Left kidney (tissue), 1 donor: ENCODE measurements at regions not wholly inside any gene's neighbourhood (a gene's known extent, or its start where the extent isn't known, plus 50 kb on each side); places are given as distances from the start of the nearest gene placed in this dataset.

Experiments used
- DNase-seq: peaks from one replicate; pipeline ENCODE4 v3.0.0-alpha.2; 2013

GRCh38 chr16:49023050-49023449 is 258.6 kb downstream of the CBLN1 start:
- no peak for DNase-seq

- no peak for DNase-seq
Measured at GRCh38 chr16:49022351-49022963, 259.2 kb downstream of the CBLN1 start.

DNA sequence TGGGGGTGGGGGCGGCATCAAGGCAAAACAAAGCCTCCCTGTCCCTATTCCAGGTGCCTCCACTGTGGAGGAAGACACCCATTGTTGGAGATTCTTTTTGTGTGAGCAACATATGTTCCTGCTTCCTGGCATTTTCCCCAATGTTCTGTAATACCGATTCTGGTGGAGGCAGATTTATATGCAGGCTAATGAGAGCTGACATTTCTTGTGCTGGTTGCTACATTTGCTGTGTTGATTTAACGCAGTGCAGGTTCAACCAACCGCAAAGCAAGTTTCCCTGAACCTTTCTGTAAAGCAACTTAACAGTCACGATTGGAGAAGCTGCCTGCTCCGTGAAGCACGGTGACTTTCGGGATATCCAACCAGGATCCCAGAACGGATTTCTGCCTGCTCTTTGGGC is 260.5 kb downstream of the CBLN1 start:
- DNase-seq, result no peak

GRCh38 chr16:49020436-49020835 is 261.2 kb downstream of the CBLN1 start:
- DNase-seq, result no peak

DNA sequence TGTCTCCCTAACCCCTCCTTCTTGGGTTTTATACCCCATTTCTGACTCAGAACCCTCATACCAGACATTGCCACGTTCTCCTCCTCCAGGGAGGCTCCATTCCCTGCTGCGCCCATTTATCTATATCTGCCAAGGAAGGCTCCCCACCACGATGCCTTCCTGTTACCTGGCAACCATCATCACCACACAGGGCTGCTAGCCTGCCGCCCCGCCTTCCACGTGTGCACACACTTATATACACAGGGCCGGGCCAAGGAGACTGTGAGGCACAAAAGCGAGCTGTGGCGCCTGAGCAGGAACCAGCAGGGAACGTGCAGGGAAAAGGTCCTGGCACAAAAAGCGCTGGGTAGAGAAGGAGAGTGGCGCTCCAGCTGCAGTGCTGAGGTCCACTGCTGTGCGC is 261.8 kb downstream of the CBLN1 start:
- no peak for DNase-seq

GRCh38 chr16:49019081-49019633 is 262.5 kb downstream of the CBLN1 start:
- DNase-seq, result peak; percentile 79

GRCh38 chr16:49018259-49018931 is 263.2 kb downstream of the CBLN1 start:
- no peak for DNase-seq

- no peak for DNase-seq
Measured at GRCh38 chr16:49017501-49017900, 264.1 kb downstream of the CBLN1 start.

DNA sequence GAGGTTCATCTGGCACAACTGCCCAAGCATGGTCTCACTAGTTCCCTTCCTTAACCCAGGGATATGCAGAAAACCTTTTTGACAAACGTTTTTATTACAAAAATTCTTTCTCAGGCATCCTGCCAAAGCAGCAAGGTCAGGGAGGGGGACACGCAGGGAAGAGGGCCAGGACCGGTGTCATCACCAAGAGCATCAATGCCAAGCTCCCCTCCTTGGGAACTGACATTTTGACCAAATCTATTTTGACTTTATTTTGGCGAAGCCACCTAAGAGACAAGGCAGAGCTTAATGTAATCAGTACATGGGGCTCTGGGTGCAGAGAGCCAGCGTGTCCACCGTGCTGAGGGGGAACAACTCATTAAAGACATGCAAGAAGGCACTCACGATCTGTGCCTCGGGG is 265.2 kb downstream of the CBLN1 start:
- no peak for DNase-seq

GRCh38 chr16:49015225-49015592 is 266.4 kb downstream of the CBLN1 start:
- DNase-seq, result no peak

- no peak for DNase-seq
Measured at GRCh38 chr16:49014277-49015224, 267.1 kb downstream of the CBLN1 start.

DNA sequence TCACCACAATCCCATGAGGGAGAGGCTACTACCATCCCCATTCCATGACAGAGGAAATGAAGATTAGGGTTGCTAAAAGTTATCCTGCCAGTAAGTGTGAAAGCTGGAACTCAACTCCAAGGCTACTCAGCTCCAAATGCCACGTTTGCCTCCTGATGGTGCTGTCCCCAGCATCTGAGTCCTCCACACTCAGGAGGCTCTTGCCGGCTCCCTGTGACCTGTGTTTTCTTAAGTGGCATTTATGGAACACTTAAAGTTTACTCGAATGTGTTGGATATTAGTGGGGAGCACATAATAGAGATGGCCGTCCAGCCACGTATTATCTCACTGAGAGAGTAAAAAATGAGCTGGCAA is 267.9 kb downstream of the CBLN1 start:
- no peak for DNase-seq

DNA sequence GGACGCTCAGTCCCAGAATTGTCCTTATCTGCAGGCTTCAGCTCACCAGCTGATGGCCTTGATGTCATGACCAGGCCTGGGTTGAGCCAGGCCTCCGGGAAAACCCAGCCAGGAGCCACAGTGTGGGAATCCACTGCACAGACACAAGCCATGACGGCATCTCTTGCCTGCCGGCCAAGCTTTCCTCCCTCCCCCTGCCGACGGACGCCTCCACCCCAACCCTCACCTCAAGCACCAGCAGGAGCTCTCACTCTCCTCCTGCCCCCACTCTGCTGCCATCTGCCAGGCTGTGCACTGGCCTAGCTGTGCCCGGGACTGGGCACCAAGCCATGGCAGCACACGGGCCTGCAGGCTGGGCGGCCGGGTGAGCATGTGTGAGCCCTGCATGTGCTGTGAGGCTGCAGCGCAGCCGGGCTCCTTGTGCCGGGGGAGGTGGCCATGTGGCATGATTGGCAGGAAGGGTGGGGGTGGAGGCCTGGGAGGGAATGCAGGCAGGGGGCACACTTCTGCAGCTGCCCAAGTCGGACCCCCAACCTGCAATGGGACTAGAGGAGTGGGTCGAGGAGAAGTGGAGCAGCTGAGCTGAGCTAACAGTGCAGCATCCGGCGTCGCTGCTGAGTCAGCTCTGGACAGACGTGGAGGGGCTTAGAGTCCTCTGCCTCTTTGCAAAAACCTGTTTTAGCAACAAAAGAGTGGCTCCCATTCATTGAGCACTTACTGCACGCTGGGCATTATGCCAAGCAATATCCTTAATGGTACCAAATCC is 268.5 kb downstream of the CBLN1 start:
- no peak for DNase-seq

DNA sequence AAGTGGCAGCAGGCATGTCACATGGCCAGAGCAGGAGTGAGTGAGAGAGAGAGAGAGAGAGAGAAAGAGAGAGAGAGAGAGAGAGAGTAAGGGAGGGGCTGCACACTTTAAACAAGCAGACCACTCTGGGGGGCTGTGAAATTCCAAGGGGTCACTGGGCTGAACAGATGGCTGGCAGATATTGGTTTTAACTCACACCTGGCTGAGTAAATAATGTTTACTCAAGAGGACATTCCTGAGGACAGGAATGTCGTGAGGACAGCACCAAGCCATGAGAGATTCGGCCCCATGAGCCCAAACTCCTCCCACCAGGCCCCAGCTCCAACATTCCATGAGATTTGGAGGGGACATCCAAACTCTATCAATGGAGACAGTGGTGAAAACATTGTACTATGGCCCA is 269.7 kb downstream of the CBLN1 start:
- DNase-seq, result no peak

- no peak for DNase-seq
Measured at GRCh38 chr16:49010879-49011278, 270.8 kb downstream of the CBLN1 start.

DNA sequence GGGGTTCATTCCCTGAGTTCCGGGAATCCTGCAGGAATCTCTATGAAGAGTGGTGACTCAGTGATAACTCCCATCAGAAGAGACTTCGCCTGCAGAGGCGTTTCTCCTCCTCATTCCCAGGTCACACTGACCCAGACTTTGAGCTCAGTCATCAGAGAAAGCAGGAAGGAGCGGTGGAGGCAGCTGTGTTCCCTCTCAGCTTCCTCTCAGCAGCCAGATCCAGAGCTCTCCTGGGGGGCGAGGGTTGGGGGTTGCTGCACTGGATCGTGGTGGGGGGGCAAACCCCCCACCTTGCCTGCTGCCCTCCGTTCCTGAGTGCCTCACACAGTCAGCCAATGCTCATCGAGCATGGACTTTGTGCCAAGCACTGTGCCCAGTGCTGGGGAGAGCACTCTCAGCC is 271.2 kb downstream of the CBLN1 start:
- no peak for DNase-seq

DNA sequence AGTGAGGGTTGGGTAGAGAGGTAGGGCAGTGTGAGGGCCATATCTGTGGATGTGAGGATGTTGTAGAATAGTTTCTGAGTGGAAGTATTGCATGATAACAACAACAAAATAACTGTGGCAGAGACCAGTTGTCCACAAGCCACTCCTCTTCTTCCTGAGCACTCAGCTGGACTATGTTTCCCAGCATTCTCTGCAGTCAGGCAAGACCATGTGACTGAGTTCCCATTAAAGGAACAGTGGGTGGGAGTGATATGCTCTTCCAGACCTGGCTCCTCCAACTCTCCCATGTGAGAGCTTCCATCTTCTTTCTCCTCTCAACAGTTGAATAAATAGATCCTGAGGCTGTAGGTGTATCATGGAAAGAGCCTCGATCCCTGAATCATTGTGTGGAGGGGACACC is 272.4 kb downstream of the CBLN1 start:
- DNase-seq, result no peak

DNA sequence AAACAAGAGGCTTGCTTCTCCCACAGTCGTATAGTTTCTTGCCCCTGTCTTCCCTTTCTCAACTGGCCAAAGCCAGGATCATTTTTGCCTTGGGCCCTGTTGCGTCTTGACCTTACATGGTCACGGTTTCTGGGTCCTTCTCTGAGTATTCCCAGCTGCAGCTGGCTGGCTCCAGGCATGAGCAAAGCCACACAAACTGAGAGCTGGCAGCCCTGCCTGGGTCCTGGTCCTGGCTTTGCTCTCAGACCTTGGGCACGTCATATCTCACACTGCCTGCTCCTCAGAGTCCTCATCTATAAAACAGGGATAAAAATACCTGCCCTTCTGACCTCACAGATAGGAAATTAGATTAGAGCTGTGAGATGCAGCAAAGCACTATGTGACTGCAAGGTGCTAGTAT is 277.6 kb downstream of the CBLN1 start:
- DNase-seq, result no peak

DNA sequence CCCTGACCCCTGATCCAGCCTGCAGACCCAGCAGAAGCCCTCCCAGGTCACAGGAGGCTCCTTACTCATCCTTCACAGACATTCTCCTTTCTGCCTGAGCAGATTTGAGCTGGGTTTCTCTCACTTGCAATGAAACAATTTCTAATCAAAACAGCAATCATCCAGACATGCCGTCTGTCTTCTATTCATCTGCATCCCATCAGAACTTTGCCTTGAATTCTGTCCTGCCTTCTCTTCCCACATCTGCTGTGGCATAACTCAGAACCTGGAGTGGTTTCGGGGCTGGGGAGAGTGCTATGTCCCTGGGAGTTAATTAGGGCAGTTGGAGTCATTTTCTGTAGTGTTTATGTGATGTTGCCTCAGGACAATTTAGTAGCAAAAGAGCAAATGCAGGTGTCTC is 278.6 kb downstream of the CBLN1 start:
- no peak for DNase-seq

- no peak for DNase-seq
Measured at GRCh38 chr16:49000594-49000993, 281.0 kb downstream of the CBLN1 start.

GRCh38 chr16:48999508-48999907 is 282.1 kb downstream of the CBLN1 start:
- DNase-seq, result no peak

GRCh38 chr16:48999044-48999443 is 282.6 kb downstream of the CBLN1 start:
- DNase-seq, result no peak
